GM18502 (cell line): ENCODE measurements at regions not wholly inside any gene's neighbourhood (a gene's known extent, or its start where the extent isn't known, plus 50 kb on each side); places are given as distances from the start of the nearest gene placed in this dataset.
"Not testable (repeated sequence)": the region's sequence is repeated elsewhere in the genome, so short reads cannot be mapped to it uniquely, and the experiment has no call there.

Experiments
- ATAC-seq: cut with Tn5 transposase; IDR thresholded peaks from one replicate; pipeline ENCODE4 v1.9.1; 2021; ENCODE audit warnings: mild to moderate bottlenecking; ENCODE audit not compliant: unreplicated experiment, poor library complexity

GRCh38 chr5:51651476-51651875 is 268.2 kb downstream of the ISL1 start:
- ATAC-seq = no peak

- no peak for ATAC-seq
Observed at GRCh38 chr5:51651889-51652288, 268.6 kb downstream of the ISL1 start.

DNA sequence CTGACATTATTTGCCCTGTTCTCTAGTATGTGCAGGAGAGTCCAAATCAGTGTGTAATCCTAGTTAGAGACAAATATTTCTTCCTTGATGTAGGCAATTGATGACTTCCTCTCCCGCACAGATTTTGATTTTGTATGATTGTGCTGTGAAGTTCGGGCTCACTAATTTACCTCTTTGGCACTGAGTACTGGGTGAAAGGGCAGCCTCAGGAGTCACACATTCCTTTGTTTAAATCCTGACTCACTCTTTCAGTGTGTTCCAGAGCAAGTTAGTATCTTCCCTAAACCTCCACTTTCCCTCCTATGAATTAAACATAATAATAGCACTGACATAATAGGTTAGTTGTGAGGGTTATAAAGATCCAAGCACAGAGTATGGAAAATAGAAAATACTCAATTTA is 269.7 kb downstream of the ISL1 start:
- ATAC-seq = no peak

- ATAC-seq = no peak
Observed at GRCh38 chr5:51657340-51658240, 274.3 kb downstream of the ISL1 start.

- ATAC-seq = no peak
Observed at GRCh38 chr5:51661646-51662265, 278.5 kb downstream of the ISL1 start.

DNA sequence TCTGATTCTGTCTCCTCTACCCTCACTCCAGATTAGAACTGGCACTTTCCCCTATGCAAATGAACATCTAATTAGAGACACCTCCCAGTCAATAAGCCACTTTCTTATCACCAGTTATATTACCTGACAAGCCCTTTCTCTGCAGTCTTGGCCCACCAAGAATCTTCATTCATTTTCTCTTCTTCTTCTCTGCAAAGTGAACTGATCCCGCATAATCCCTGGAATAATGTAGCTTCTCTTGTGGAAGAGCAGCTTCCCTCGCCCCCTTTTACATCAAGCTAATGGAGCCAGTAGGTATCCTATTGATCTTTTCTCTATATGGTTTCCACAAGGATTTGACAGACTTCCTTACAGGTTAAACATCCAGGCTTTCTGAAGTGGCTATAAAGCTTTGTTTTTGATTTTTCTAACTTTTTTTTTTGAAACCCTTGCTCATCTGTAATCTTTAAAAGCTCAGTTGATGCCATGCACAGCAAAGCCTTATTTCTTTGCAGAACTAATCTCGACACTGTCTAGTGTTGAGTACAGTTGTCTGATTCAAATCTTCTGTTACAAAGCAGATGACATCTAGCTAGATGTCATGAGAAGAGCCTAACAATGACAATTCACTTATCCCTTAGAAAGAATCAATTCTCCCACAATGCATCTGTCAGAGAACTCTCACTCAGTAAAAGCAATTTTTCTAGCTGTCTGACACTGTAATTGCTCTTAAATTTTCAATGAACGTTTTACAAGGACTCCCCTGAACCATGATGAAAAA is 281.4 kb downstream of the ISL1 start:
- ATAC-seq = no peak

DNA sequence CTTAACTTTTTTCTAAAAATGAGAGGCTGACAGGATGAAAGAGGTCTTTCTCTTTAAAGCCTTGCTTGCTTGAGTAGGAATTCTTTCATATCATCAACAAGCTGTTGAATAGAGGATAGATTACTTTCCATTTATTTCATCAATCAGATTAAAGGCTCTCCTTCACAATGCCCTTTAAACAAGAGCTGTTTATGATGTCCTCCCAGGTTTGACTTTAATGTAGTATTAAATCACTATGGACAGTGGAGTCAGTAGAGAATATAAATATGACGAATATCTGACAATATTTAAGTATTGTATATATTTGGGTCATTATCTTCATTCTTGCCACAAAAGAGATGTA is 282.0 kb downstream of the ISL1 start:
- ATAC-seq = no peak

DNA sequence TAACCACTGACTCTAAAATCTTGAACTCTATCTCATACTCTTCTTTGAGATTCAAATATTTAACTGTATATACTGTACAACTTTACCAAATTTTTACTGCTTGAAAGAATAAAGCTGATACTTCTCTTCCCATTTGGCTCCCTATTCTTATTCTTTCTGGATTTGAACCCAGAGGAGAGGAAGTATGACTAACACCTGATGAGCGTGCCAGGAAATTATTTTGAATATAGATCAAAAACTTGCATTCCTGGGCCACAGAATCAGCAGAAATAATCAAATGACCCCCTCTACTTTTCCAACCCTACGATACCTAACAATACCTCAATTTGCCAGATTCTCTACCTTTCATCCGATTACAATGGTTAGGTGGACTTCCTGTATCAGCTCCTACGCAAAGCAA is 285.8 kb downstream of the ISL1 start:
- no peak for ATAC-seq

DNA sequence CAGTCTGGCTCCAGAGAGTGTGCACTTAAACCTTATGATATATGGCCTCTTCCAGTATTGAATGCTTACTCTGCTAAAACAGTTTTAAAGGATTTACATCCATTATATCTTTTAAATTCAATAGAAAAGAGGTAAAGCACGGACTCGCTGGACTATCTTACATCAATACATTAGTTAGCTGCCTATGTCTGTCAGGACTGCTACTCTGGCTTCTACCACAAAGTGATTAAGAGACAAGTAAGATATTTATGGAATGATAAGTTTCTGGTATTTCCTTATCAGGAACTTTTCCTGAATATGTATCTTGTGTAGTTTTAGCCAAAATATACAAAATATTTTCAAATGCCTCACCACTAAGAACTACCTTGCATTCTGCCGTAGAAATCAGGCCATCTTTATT is 295.1 kb downstream of the ISL1 start:
- ATAC-seq = no peak

- no peak for ATAC-seq
Observed at GRCh38 chr5:51679286-51679685, 296.0 kb downstream of the ISL1 start.

DNA sequence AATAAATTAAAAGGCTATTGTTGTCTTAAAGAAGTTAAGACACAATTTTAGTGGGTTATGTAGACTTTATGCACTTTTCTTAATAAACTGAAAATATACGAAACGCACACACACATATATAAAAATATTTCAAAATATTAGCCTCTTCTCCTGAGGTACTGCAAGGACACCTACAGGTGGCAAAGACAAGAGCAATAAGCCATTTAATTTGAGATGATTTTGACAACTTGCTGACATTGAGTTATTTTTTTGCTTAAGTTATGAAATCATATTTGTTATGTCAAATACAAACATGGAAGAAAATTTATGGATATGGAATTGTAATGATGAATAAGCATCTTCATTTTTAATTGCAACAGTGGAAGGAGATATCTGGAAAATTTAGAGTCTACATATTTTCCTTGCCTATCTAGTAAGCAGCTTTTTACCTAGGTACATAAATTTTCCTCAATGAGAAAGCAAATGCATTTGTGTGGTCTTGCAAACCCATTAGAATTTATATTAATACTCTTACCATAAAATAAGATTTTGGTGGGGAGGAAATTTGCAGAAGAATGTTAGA is 301.6 kb downstream of the ISL1 start:
- ATAC-seq = no peak

DNA sequence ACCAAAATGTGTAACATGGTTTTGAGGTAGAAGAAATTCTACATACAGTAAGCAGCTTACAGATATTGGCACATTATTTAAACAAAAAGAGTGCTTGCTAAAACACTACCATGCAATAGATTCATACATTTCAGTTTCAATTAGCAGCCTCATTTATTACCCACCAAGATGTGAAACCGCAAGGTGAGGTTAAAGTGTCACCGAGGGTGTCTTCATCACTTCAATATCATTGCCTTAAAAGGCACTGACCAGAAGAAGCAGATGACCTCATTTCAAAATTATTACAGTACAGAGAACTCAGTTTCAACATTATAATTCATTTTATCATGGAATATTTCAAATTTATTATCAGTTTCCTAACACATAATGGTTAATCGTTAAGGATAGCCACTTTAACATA is 302.2 kb downstream of the ISL1 start:
- no peak for ATAC-seq

DNA sequence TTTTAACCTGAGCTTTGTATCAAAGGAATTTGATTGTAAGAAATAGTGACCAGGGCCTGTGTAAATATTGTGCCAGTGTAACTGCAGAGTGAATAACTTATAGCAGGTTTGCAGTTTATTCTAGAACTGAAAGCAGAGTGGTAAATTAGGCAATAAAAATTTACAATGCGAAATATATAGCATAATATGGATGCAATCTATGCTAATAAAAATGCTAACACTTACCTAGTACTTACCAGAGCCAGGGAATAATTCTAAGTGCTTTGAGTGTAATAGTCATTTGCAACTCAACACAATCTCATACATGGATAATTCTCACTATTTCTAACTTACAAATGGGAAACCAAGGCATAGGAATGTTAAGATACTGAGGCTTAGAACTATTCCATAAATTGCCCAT is 303.4 kb downstream of the ISL1 start:
- ATAC-seq = no peak

DNA sequence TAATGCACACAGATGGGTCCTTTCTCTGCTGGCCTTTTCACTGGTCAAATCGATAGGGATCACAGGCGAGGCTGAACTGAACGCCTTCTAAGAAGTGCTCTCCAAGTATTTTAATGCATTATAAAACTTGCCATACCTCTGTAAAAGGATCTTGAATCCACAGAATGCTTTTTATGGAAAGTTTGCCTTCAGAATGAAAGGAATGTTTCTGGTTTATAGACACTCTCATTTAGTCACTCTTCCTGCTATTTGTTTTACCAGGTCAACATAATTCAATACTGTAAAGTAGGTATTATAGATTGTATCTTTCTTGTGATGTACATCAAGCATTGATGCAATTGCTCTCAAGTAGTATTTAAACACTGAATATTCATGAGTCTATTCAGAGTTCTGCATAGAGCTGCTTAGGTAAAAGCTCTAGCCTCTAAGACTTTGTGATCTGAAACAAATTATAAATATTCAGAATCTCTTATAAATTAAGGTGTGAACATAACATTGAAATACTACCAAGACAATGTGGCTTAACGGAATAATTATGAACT is 308.4 kb downstream of the ISL1 start:
- ATAC-seq = no peak

- no peak for ATAC-seq
Observed at GRCh38 chr5:51694826-51695225, 311.6 kb downstream of the ISL1 start.

GRCh38 chr5:51696122-51696521 is 312.9 kb downstream of the ISL1 start:
- ATAC-seq = no peak

DNA sequence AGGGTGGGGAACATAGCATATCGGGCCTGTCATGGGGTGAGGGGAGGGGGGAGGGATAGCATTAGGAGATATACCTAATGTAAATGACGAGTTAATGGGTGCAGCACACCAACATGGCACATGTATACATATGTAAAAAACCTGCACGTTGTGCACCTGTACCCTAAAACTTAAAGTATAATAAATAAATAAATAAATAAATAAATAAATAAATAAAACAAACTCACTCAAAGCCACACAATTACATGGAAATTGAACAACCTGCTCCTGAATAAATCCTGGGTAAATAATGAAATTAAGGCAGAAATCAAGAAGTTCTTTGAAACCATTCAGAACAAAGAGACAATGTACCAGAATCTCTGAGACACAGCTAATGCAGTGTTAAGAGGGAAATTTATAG is 318.8 kb downstream of the ISL1 start:
- not testable (repeated sequence) for ATAC-seq

DNA sequence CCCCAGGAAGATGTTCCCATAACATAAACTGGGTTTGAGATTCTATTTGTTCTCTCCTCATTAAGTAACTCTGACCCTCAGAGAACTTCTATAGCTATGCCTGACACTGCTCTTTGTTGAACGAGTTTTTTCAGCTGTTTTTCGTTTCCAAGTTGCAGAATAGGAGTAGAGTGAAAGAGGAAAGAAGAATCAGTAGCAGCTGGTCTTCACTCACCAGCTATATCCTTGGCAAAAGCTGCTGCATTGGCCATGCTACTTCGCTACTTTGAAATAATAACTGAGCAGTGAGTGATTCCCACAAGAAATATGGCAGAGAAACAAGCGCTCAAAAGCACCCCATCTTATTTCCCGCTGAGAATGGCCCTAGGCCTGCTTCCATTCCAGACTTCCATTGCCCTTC is 329.0 kb downstream of the ISL1 start:
- ATAC-seq = no peak

DNA sequence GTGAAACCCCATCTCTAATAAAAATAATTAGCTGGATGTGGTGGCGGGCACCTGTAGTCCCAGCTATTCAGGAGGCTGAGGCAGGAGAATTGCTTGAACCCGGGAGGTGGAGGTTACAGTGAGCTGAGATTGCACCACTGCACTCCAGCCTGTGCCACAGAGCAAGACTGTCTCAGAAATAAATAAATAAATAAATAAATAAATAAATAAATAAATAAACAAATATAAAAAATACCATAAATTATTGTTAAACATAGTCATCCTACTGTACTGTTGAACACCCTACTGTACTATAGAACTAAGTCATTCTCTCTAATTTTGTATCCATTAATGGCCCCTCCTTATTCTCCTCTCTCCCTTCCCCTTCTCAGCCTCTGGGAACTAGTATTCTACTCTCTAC is 332.2 kb downstream of the ISL1 start:
- not testable (repeated sequence) for ATAC-seq

- ATAC-seq = no peak
Observed at GRCh38 chr5:51731421-51732029, 348.3 kb downstream of the ISL1 start.
